HG02610 (cell line): ENCODE measurements at regions not wholly inside any gene's neighbourhood (a gene's known extent, or its start where the extent isn't known, plus 50 kb on each side); places are given as distances from the start of the nearest gene placed in this dataset.
A peak's percentile ranks its signal among the peaks of the same experiment; 100 is the strongest.

Experiments used
- ATAC-seq: cut with Tn5 transposase; IDR thresholded peaks from one replicate; pipeline ENCODE4 v1.9.1; 2021; ENCODE audit warnings: mild to moderate bottlenecking, moderate library complexity; ENCODE audit not compliant: unreplicated experiment

DNA sequence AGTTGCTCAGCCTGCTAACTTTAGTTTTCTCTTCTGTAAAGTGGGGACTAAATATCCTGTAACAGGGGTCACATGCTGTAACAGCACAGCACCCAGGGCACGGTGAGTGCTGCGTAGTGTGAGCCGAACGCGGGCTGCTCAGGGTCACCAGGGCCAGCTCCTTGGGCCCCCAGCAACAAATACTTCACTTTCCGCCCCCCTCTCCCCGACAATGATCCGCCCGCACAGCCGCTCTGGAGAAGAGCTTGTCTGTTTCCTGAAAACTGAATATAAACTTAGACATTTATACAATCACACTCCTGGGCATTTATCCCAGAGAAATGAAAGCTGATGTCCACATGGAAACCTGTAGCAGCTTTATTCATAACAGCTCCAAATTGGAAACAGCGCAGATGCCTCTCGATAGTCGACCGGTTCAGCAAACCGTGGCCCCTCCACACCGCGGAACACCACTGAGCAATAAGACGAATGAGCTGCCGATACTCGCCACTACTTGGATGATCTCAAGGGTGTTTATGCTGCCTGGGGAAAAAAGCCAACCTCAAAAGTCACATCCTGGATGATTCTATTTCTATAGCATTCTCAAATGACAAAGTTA lies 267.2 kb downstream of the PARN start:
- no peak for ATAC-seq

DNA sequence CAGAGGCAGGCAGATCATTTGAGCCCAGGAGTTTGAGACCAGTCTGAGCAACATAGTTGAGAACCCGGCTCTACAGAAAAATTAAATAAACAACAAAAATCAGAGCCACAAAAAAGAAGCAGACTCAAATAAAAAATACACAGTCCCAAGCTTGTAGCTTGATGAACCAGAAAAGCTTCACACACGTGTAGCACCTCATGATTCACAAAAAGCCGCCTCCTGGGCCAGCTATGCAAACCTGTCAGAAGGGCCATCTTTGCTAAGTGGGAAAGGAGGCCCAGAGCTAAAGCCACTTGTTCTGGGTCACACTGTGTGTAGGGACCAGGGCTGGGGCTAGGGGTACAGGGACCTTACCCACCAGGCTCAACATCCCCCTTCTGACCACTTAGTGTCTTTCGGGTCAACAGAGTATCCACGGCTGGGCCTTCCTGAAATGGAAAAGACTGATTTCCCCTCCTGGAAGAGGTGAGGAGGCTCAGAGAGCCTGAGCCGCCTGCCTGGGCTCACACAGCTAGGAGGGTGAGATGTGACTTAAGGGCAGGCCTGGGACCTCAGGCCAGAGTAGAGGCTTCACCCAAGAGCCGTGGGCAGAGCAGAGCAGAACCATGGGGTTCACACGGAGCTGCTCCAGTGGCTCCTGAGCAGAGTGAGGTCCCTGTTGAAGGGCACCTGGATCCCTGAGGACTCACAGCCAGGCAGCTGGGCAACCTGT lies 269.6 kb downstream of the PARN start:
- no peak for ATAC-seq

GRCh38 chr16:14358697-14359305 lies 271.3 kb downstream of the PARN start:
- no peak for ATAC-seq

DNA sequence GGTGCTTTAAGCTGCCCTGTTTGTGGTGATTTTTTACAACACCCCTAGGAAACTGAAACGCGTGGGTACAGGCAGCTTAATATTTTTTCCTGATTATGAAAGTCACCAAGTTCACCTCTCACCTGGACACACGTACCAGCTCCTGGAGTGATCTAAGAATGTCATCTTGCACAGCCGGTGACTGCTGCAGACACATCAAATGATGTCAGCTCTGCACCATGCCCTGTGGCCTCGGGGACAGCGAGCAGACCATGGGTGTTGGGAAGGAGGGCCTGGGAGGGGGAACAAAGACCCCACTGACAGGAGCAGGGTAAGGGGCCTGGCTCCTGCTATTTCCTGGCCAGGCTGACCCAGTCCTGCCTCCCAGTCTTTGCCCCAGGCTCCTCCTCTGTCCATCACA lies 272.7 kb downstream of the PARN start:
- no peak for ATAC-seq

- no peak for ATAC-seq
Observed at GRCh38 chr16:14356064-14356463, 274.0 kb downstream of the PARN start.

DNA sequence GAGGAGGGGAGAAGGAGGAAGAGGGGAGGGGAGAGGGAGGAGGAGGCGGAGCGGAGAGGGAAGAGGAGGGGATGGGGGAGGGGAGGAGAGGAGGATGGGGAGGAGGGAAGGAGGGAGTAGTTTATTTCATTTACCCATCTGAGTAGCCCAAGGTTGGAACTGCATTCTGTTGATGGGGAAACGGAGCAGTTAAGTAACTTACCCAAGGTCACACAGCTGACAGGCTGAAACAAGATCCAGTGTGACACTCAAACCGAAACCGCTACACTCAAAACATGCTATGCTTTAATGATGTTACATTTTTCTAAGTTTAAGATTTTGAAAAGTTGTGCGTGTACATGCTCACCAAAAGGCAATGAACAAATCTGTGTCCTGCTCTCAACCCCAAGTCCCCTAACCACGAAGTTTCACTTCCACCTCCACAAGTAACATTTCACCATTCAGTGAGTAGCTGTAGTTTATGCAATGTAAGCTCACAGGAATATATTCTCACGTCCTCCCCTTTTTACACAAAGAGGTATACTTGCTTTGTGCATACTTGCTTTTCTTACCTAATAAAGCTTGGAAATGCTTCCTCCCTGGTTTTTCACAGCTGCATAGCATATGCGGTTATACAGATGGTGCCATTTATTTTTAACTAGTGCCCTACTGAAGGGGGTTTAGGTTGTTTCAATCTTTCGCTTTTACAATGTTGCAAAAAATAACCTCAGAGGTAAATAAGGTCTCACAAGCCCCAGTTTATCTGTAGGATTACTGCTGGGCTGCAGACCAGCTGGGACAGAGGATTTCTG lies 275.3 kb downstream of the PARN start:
- peak; percentile 94 for ATAC-seq

- no peak for ATAC-seq
Observed at GRCh38 chr16:14353340-14353739, 276.7 kb downstream of the PARN start.

DNA sequence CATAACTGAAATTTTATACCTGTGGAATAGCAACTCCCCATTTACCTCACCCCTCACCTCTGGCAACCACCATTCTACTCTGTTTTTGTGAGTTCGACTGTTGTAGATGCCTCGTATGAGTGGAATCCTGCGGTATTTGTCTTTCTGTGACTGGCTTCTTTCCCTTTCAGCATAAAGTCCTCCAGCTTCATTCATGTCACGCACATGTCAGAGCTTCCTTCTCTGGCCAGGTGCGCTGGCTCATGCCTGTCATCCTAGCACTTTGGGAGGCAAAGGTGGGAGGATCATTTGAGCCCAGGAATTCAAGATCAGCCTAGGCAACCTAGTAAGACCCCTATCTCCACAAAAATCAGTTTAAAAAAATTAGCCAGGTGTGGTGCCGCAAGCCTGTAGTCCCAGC lies 278.4 kb downstream of the PARN start:
- ATAC-seq, result no peak

- ATAC-seq, result no peak
Observed at GRCh38 chr16:14350626-14351025, 279.4 kb downstream of the PARN start.

GRCh38 chr16:14350081-14350480 lies 279.0 kb downstream of the MRTFB start:
- ATAC-seq, result no peak

- ATAC-seq, result no peak
Observed at GRCh38 chr16:14347706-14348105, 276.6 kb downstream of the MRTFB start.

- ATAC-seq, result no peak
Observed at GRCh38 chr16:14346278-14347142, 275.4 kb downstream of the MRTFB start.

DNA sequence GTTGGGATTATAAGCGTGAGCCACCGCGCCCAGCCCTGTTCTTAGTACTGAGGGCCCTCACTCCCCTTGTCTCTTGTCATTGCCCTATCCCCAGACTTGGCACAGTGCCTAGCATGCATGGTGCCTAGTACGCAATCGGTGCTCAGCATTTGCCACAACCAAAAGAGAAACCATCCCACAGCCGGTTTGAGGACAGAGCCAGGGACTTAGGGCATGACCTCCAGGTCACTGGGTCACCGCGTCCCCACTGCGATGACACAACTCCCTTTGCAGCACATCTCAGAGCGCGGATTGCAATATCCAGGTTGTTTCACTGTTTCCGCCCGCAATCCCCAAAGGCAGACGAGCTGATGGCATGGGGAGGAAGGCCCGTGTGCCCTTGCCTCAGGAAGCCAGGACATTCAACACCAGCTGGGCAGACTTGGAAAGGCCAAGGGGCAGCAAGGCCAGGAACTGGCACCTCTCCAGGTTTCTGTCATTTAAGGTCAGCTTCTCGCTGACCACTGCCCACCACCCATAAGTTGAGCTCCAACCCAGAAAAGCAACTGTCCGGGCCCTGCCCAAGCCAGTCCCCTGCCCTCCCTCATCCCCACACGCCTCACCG lies 274.5 kb downstream of the MRTFB start:
- ATAC-seq, result no peak

DNA sequence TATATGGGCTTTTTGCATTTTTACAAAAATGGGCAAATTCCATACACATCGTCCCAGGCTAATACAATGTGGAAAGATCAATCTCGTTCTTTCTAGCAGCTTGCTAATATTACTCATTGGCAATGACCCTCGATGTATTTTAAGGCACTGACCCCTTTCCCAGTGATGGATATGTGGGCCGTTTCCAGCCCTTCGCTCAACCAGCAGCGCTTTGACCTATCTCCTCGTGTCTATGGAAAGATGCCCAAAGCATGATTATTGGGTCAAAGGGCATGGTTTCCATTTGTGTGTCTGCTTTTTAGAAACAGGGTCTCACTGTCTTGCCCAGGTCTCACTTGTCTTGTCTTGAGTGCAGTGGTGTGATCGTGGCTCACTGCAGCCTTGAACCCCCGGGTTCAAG lies 273.8 kb downstream of the MRTFB start:
- ATAC-seq, result no peak

DNA sequence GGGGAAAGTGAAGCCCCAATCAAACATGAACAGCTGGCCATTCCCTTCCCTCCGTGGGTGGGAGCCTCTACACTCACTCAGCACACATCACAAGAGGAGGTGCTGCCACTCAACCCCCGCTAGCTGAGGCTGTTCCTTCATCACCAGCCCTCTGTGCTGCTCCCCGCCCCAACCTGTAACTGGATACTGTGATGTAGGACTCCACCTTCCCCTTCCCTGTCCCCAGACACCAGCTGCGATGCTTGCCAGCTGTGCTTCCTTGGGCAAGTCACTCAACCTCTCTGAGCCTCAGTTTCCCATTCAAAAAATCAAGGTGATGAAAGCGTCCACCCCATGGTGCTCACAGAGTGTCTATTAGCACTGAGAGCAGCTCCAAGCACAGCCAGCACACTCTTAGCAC lies 273.2 kb downstream of the MRTFB start:
- ATAC-seq, result no peak

- ATAC-seq, result no peak
Observed at GRCh38 chr16:14341324-14342225, 270.5 kb downstream of the MRTFB start.

DNA sequence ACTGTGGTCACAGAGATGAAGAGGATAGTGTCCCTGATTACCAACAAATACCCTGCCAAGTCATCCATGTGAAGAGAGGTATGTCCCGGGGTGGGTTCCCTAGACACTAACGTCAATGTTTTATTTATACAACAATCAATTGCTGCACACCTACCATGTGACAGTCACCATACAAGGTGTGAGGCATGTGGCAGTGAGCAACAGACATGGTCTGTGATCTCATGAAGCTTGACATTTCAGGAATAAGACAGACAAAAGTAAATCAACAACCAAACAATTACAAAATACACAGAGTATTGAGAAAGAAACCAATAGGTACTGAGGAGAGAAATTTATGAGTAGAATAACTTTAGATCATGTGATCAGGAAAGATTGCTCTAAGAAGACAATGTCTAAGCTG lies 268.6 kb downstream of the MRTFB start:
- no peak for ATAC-seq

GRCh38 chr16:14338969-14339368 lies 267.9 kb downstream of the MRTFB start:
- ATAC-seq, result no peak

GRCh38 chr16:14338236-14338635 lies 267.1 kb downstream of the MRTFB start:
- ATAC-seq, result no peak
